ENCODE measurements at regions not wholly inside any gene's neighbourhood (a gene's known extent, or its start where the extent isn't known, plus 50 kb on each side); places are given as distances from the start of the nearest gene placed in this dataset.

GRCh38 chr20:24879875-24880274, 69.2 kb upstream of the CST7 start:
- no TSS peak for BruUV-seq (replicated peaks)
- no peak overlapping the region for H3K4me2 ChIP-seq (ENCODE audit: low read depth, low read length)
- H2BK5ac ChIP-seq (ENCODE audit: low read depth, low read length, poor library complexity, severe bottlenecking) = no peak overlapping the region
- no peaks in the 10 kb centered on the region; the same call in 1 of the 2 replicates for H3K27me3 ChIP-seq (ENCODE audit: control insufficient read depth, insufficient read depth, low read length)
- intact Hi-C loops (cut with micrococcal nuclease) = no loop called here
- POLR2A ChIA-PET (ENCODE audit: unreplicated experiment) = no interaction called here
- H3K9me1 ChIP-seq (ENCODE audit: insufficient read depth, low read length) = no peaks in the 10 kb centered on the region
- H4K20me1 ChIP-seq (ENCODE audit: insufficient read depth, low read length) = no peaks in the 10 kb centered on the region
- no peak overlapping the region for H4K91ac ChIP-seq (ENCODE audit: insufficient read depth, low read depth, low read length)
- H4K8ac ChIP-seq (ENCODE audit: low read depth in 2 of 2, low read length in 2 of 2) = no peak overlapping the region
- H3K23ac ChIP-seq (ENCODE audit: low read depth, low read length) = no peak overlapping the region
- no peak overlapping the region for H3K14ac ChIP-seq (replicated peaks; ENCODE audit: low read depth, low read length)
- no peak for ATAC-seq (ENCODE audit: low read depth)
- no peak for DNase-seq
- no peak overlapping the region for H2AK9ac ChIP-seq (replicated peaks; ENCODE audit: low read depth, low read length, poor library complexity)
- H2AFZ ChIP-seq (replicated peaks; ENCODE audit: low read length, poor library complexity) = no peak overlapping the region
- H3K79me1 ChIP-seq (ENCODE audit: low read depth in 1 of 2, low read length in 2 of 2) = no peaks in the 10 kb centered on the region
- dilution Hi-C loops (cut with HindIII; ENCODE audit: low sequenced_read_pairs, unreplicated experiment) = no loop called here
- 57% methylated on average over 3 of the region's 6 CpGs; no CpG with 5 or more reads in 1 of the 2 experiments for whole genome bisulfite sequencing, 2 experiments (ENCODE audit: extremely low coverage in 2 of 2, insufficient read length in 1 of 2)
- in situ Hi-C loops (cut with MboI; ENCODE audit: low sequenced_read_pairs) = no loop called here
- no peak overlapping the region for H2AK5ac ChIP-seq (ENCODE audit: low read depth, low read length)
- no peak overlapping the region for H3K9ac ChIP-seq (ENCODE audit: low read depth, low read length)
- no peak for TF ChIP-seq CTCF (conservative IDR thresholded peaks at IDR 0.05; ENCODE audit: low read depth, low read length)
- H3K36me3 ChIP-seq (ENCODE audit: control insufficient read depth, insufficient read depth, low read length) = no peaks in the 10 kb centered on the region
- no peak overlapping the region for H3K4ac ChIP-seq (ENCODE audit: low read depth, low read length)
- H3K9me3 ChIP-seq (ENCODE audit: control insufficient read depth, insufficient read depth, low read length) = no peaks in the 10 kb centered on the region
- H3K56ac ChIP-seq (ENCODE audit: extremely low read depth, insufficient read depth, low read length) = no peak overlapping the region
- H2BK120ac ChIP-seq (ENCODE audit: low read depth, low read length) = no peak overlapping the region
- H3K4me3 ChIP-seq (ENCODE audit: insufficient read depth, low read depth, low read length) = no peak overlapping the region
- no peak overlapping the region for H4K5ac ChIP-seq (ENCODE audit: low read depth, low read length)
- H3K27ac ChIP-seq (ENCODE audit: insufficient read depth, low read length) = no peak overlapping the region
- H2BK15ac ChIP-seq (ENCODE audit: low read depth, low read length) = no peak overlapping the region
- H3K4me1 ChIP-seq (ENCODE audit: control insufficient read depth, insufficient read depth, low read length) = no peaks in the 10 kb centered on the region
- H3K18ac ChIP-seq (ENCODE audit: low read depth, low read length) = no peak overlapping the region
- CTCF ChIA-PET = interaction anchor here (0.6 kb wide), 1 partner anchor 344 kb away, joined by 3 read pairs; no protein-coding TSS in a partner anchor
- no peak overlapping the region for H2BK20ac ChIP-seq (ENCODE audit: low read depth, low read length)
